ENCODE measurements at regions not wholly inside any gene's neighbourhood (a gene's known extent, or its start where the extent isn't known, plus 50 kb on each side); places are given as distances from the start of the nearest gene placed in this dataset.

DNA sequence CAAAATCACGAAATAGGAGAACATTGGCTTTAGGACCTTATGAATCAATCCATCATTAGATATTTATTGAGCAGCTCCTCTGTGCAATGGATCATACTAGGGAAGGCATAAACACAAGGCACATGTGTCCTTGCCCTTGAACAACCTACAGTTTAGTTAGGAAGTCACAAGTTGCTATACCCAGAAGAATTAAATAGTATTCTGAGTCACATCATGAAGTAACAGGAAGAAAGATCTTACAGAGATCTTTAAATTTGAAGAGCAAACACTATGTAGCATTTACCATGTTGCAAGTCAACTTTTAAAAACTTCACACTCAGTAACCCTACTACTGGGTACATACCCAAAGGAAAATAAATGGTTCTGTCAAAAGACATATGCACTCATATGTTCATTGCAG lies 355.2 kb upstream of the SLC14A2 start:
- no peak overlapping the region for H3K4me3 ChIP-seq (ENCODE audit: low read depth, low read length)
- no TSS peak for BruUV-seq (replicated peaks)
- no peak overlapping the region for H3K4me3 Mint-ChIP-seq (ENCODE audit: unreplicated experiment)
- no peak for DNase-seq
- no peaks in the 10 kb centered on the region for H3K36me3 Mint-ChIP-seq (ENCODE audit: insufficient read depth, unreplicated experiment)
- no peaks in the 10 kb centered on the region for H3K4me1 ChIP-seq
- ChIA-PET CTCF (no interaction called here), POLR2A (no interaction called here)
- no peaks in the 10 kb centered on the region for H3K27me3 ChIP-seq (replicated peaks; ENCODE audit: control insufficient read depth, insufficient read depth, low read length)
- H3K36me3 ChIP-seq (ENCODE audit: control insufficient read depth, insufficient read depth, low read length): no peaks in the 10 kb centered on the region
- no peak overlapping the region for H3K27ac Mint-ChIP-seq (ENCODE audit: unreplicated experiment)
- H3K4me1 Mint-ChIP-seq (ENCODE audit: low read depth, unreplicated experiment): peaks cover 2% of the 10 kb centered on the region
- H3K27me3 Mint-ChIP-seq (ENCODE audit: insufficient read depth, unreplicated experiment): peaks cover 5% of the 10 kb centered on the region
- TF ChIP-seq, protein P1, sequence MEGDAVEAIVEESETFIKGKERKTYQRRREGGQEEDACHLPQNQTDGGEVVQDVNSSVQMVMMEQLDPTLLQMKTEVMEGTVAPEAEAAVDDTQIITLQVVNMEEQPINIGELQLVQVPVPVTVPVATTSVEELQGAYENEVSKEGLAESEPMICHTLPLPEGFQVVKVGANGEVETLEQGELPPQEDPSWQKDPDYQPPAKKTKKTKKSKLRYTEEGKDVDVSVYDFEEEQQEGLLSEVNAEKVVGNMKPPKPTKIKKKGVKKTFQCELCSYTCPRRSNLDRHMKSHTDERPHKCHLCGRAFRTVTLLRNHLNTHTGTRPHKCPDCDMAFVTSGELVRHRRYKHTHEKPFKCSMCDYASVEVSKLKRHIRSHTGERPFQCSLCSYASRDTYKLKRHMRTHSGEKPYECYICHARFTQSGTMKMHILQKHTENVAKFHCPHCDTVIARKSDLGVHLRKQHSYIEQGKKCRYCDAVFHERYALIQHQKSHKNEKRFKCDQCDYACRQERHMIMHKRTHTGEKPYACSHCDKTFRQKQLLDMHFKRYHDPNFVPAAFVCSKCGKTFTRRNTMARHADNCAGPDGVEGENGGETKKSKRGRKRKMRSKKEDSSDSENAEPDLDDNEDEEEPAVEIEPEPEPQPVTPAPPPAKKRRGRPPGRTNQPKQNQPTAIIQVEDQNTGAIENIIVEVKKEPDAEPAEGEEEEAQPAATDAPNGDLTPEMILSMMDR (IDR thresholded peaks at IDR 0.05; ENCODE audit: insufficient read depth in 1 of 2, low read depth in 1 of 2, low read length in 1 of 2, severe bottlenecking in 1 of 2, unreplicated experiment in 1 of 2): no peak
- intact Hi-C loops (cut with micrococcal nuclease; ENCODE audit: unreplicated experiment): no loop called here
- H3K9me3 Mint-ChIP-seq (ENCODE audit: unreplicated experiment): no peaks in the 10 kb centered on the region
- H3K9me3 ChIP-seq: no peaks in the 10 kb centered on the region

DNA sequence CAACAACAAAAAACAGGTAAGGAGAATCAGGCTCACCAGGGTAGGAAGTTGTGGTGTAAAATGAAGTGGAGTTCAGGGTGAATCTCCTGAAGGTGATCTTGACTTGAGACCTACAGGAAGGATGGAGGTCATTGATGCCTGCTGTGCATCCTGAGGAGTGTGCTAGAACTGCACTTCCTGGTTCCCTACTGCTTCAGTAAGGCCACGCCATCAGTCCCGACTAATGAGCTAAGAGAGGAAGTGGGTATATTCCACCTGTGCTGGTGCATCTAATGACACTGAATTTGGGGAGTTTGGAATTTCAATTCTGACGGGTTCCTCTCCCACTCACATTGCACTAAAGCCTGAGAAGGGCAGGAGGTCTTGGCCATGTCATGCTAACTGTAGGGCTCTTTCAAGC lies 349.3 kb upstream of the SLC14A2 start:
- no TSS peak for BruUV-seq (replicated peaks)
- ChIA-PET CTCF (no interaction called here), POLR2A (no interaction called here)
- DNase-seq: no peak
- H3K36me3 ChIP-seq (ENCODE audit: control insufficient read depth, insufficient read depth, low read length): no peaks in the 10 kb centered on the region
- H3K4me1 Mint-ChIP-seq (ENCODE audit: low read depth, unreplicated experiment): peaks cover 8% of the 10 kb centered on the region
- no peaks in the 10 kb centered on the region for H3K36me3 Mint-ChIP-seq (ENCODE audit: insufficient read depth, unreplicated experiment)
- H3K27ac Mint-ChIP-seq (ENCODE audit: unreplicated experiment): no peak overlapping the region
- H3K9me3 Mint-ChIP-seq (ENCODE audit: unreplicated experiment): no peaks in the 10 kb centered on the region
- H3K4me1 ChIP-seq: no peaks in the 10 kb centered on the region
- H3K27me3 ChIP-seq (replicated peaks; ENCODE audit: control insufficient read depth, insufficient read depth, low read length): no peaks in the 10 kb centered on the region
- no peaks in the 10 kb centered on the region for H3K9me3 ChIP-seq
- peaks cover 5% of the 10 kb centered on the region for H3K27me3 Mint-ChIP-seq (ENCODE audit: insufficient read depth, unreplicated experiment)
- H3K4me3 ChIP-seq (ENCODE audit: low read depth, low read length): no peak overlapping the region
- TF ChIP-seq, protein P1 (IDR thresholded peaks at IDR 0.05; ENCODE audit: insufficient read depth in 1 of 2, low read depth in 1 of 2, low read length in 1 of 2, severe bottlenecking in 1 of 2, unreplicated experiment in 1 of 2): no peak
- H3K4me3 Mint-ChIP-seq (ENCODE audit: unreplicated experiment): no peak overlapping the region
- intact Hi-C loops (cut with micrococcal nuclease; ENCODE audit: unreplicated experiment): no loop called here

DNA sequence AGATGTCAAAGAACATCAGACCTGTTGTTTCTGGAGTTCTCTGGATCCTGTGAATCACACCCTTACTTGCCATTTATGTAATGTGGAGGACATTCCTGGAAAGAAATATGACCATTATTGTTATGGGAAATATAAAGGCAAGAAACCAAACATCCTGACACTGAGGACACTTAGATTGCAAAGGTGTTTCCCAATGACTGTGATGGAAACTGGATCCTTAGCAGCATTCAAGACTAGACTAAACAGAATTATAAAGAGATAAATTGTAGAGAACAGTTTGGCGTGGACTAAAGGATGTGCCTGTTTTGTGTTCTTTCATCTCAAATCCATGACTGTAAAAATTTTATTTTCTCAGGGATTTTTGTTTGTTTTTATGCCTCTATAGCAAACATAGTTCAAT lies 347.7 kb upstream of the SLC14A2 start:
- POLR2A ChIA-PET: no interaction called here
- Mint-ChIP-seq H3K27ac (ENCODE audit: unreplicated experiment) (no peak overlapping the region), H3K4me1 (ENCODE audit: low read depth, unreplicated experiment) (peaks cover 8% of the 10 kb centered on the region), H3K4me3 (ENCODE audit: unreplicated experiment) (no peak overlapping the region), H3K27me3 (ENCODE audit: insufficient read depth, unreplicated experiment) (peaks cover 5% of the 10 kb centered on the region), H3K9me3 (ENCODE audit: unreplicated experiment) (no peaks in the 10 kb centered on the region), H3K36me3 (ENCODE audit: insufficient read depth, unreplicated experiment) (no peaks in the 10 kb centered on the region)
- H3K27me3 ChIP-seq (replicated peaks; ENCODE audit: control insufficient read depth, insufficient read depth, low read length): no peaks in the 10 kb centered on the region
- no TSS peak for BruUV-seq (replicated peaks)
- TF ChIP-seq, protein P1 (IDR thresholded peaks at IDR 0.05; ENCODE audit: insufficient read depth in 1 of 2, low read depth in 1 of 2, low read length in 1 of 2, severe bottlenecking in 1 of 2, unreplicated experiment in 1 of 2): no peak
- no peaks in the 10 kb centered on the region for H3K4me1 ChIP-seq
- CTCF ChIA-PET: no interaction called here
- no peaks in the 10 kb centered on the region for H3K36me3 ChIP-seq (ENCODE audit: control insufficient read depth, insufficient read depth, low read length)
- no peak for DNase-seq
- no peak overlapping the region for H3K4me3 ChIP-seq (ENCODE audit: low read depth, low read length)
- intact Hi-C loops (cut with micrococcal nuclease; ENCODE audit: unreplicated experiment): no loop called here
- H3K9me3 ChIP-seq: no peaks in the 10 kb centered on the region

Measured in Caco-2 (cell line).